ENCODE measurements at regions not wholly inside any gene's neighbourhood (a gene's known extent, or its start where the extent isn't known, plus 50 kb on each side); places are given as distances from the start of the nearest gene placed in this dataset.

DNA sequence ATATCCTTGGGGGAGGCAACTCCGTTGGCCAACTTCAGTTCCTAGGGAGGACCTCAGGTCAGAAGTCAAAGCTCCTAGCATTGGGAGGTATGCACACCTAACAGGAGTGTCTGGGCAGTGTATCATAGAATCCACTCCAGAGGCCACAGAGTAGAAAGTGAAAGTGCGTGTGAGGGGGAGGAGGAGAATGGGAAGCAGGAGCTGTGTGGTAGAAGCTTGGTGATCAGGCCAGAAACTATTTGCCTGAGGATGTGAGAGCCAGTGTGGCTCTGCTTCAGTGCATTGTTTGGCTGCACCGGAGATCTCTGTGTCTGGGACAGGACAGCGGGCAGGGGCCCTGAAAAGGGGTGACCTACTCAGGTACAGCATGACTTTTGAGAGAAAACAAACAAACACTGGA lies 557.4 kb upstream of the VSTM2A start:
- Histone ChIP-seq H3K4ac (ENCODE audit: low read depth, low read length) (no peak overlapping the region), H2BK120ac (ENCODE audit: low read depth, low read length) (no peak overlapping the region), H3K79me1 (ENCODE audit: low read depth in 1 of 2, low read length in 2 of 2) (no peaks in the 10 kb centered on the region), H2AK9ac (replicated peaks; ENCODE audit: low read depth, low read length, poor library complexity) (no peak overlapping the region), H4K8ac (ENCODE audit: low read depth in 2 of 2, low read length in 2 of 2) (no peak overlapping the region), H2AK5ac (ENCODE audit: low read depth, low read length) (no peak overlapping the region), H3K27me3 (ENCODE audit: control insufficient read depth, insufficient read depth, low read length) (no peaks in the 10 kb centered on the region), H3K18ac (ENCODE audit: low read depth, low read length) (no peak overlapping the region), H2AFZ (replicated peaks; ENCODE audit: low read length, poor library complexity) (no peak overlapping the region), H2BK15ac (ENCODE audit: low read depth, low read length) (no peak overlapping the region), H3K14ac (replicated peaks; ENCODE audit: low read depth, low read length) (no peak overlapping the region), H3K56ac (ENCODE audit: extremely low read depth, insufficient read depth, low read length) (no peak overlapping the region), H3K4me2 (ENCODE audit: low read depth, low read length) (no peak overlapping the region), H4K91ac (ENCODE audit: insufficient read depth, low read depth, low read length) (no peak overlapping the region), H3K23ac (ENCODE audit: low read depth, low read length) (no peak overlapping the region), H3K4me1 (ENCODE audit: control insufficient read depth, insufficient read depth, low read length) (no peaks in the 10 kb centered on the region), H2BK20ac (ENCODE audit: low read depth, low read length) (no peak overlapping the region), H3K9ac (ENCODE audit: low read depth, low read length) (no peak overlapping the region), H3K36me3 (ENCODE audit: control insufficient read depth, insufficient read depth, low read length) (no peaks in the 10 kb centered on the region), H2BK5ac (ENCODE audit: low read depth, low read length, poor library complexity, severe bottlenecking) (no peak overlapping the region), H4K5ac (ENCODE audit: low read depth, low read length) (no peak overlapping the region), H4K20me1 (ENCODE audit: insufficient read depth, low read length) (no peaks in the 10 kb centered on the region), H3K27ac (ENCODE audit: insufficient read depth, low read length) (no peak overlapping the region), H3K9me1 (ENCODE audit: insufficient read depth, low read length) (no peaks in the 10 kb centered on the region), H3K9me3 (ENCODE audit: control insufficient read depth, insufficient read depth, low read length) (peaks cover 15% of the 10 kb centered on the region), H3K4me3 (ENCODE audit: insufficient read depth, low read depth, low read length) (no peak overlapping the region)
- DNase-seq = no peak
- ChIA-PET POLR2A (ENCODE audit: unreplicated experiment) (no interaction called here), CTCF (no interaction called here)
- BruUV-seq (replicated peaks) = no TSS peak
- WGBS, 2 experiments (ENCODE audit: extremely low coverage in 2 of 2, insufficient read length in 1 of 2) = 19% methylated on average over 3 of the region's 4 CpGs; no CpG with 5 or more reads in 1 of the 2 experiments
- TF ChIP-seq, protein P1, sequence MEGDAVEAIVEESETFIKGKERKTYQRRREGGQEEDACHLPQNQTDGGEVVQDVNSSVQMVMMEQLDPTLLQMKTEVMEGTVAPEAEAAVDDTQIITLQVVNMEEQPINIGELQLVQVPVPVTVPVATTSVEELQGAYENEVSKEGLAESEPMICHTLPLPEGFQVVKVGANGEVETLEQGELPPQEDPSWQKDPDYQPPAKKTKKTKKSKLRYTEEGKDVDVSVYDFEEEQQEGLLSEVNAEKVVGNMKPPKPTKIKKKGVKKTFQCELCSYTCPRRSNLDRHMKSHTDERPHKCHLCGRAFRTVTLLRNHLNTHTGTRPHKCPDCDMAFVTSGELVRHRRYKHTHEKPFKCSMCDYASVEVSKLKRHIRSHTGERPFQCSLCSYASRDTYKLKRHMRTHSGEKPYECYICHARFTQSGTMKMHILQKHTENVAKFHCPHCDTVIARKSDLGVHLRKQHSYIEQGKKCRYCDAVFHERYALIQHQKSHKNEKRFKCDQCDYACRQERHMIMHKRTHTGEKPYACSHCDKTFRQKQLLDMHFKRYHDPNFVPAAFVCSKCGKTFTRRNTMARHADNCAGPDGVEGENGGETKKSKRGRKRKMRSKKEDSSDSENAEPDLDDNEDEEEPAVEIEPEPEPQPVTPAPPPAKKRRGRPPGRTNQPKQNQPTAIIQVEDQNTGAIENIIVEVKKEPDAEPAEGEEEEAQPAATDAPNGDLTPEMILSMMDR (conservative IDR thresholded peaks at IDR 0.05; ENCODE audit: low read depth, low read length) = no peak
- TF ChIP-seq CEBPB (IDR thresholded peaks at IDR 0.05; ENCODE audit: low read depth, low read length) (no peak), NFE2L2 (IDR thresholded peaks at IDR 0.05; ENCODE audit: low read depth, low read length) (no peak), MAZ (IDR thresholded peaks at IDR 0.05; ENCODE audit: borderline replicate concordance, low read depth, low read length) (no peak), MXI1 (IDR thresholded peaks at IDR 0.05; ENCODE audit: borderline replicate concordance, low read depth, low read length) (no peak), MAFK (IDR thresholded peaks at IDR 0.05; ENCODE audit: low read depth, low read length) (no peak), RAD21 (IDR thresholded peaks at IDR 0.05; ENCODE audit: low read length) (no peak), RCOR1 (IDR thresholded peaks at IDR 0.05; ENCODE audit: insufficient replicate concordance, low read length) (no peak)
- TF ChIP-seq, protein P2, sequence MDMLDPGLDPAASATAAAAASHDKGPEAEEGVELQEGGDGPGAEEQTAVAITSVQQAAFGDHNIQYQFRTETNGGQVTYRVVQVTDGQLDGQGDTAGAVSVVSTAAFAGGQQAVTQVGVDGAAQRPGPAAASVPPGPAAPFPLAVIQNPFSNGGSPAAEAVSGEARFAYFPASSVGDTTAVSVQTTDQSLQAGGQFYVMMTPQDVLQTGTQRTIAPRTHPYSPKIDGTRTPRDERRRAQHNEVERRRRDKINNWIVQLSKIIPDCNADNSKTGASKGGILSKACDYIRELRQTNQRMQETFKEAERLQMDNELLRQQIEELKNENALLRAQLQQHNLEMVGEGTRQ (IDR thresholded peaks at IDR 0.05; ENCODE audit: low read depth, low read length) = no peak
- dilution Hi-C loops (cut with HindIII; ENCODE audit: low sequenced_read_pairs, unreplicated experiment) (no loop called here), intact Hi-C loops (cut with micrococcal nuclease) (no loop called here), in situ Hi-C loops (cut with MboI; ENCODE audit: low sequenced_read_pairs) (no loop called here)
- ATAC-seq (ENCODE audit: low read depth) = no peak
